Activated naive CD4-positive, alpha-beta T cell treated with anti-CD3 and anti-CD28 coated beads, Interleukin-2, amount 10 ng/mL, durations not matched to agents 7 days and 5 days (primary cell): ENCODE measurements at regions not wholly inside any gene's neighbourhood (a gene's known extent, or its start where the extent isn't known, plus 50 kb on each side); places are given as distances from the start of the nearest gene placed in this dataset.

Source experiments
- CTCF ChIA-PET: fragments of 350-600 bp; sonication (Branson Sonifier 250); formaldehyde crosslinking; loops from one replicate; lab custom pipeline; 2021; ENCODE audit warnings: antibody characterized with exemption; lab: Charles Lee
- DNase-seq: peaks from one replicate; pipeline ENCODE4 v3.0.0-alpha.2; 2020
- H3K27ac Mint-ChIP-seq: one replicate; pipeline ENCODE4 v1.8.0; 2021; ENCODE audit warnings: mild to moderate bottlenecking, moderate library complexity, mixed read lengths
- H3K27me3 Mint-ChIP-seq: one replicate; pipeline ENCODE4 v1.8.0; 2021; ENCODE audit warnings: mild to moderate bottlenecking, mixed read lengths
- H3K36me3 Mint-ChIP-seq: one replicate; pipeline ENCODE4 v1.8.0; 2021; ENCODE audit warnings: mixed read lengths
- H3K4me1 Mint-ChIP-seq: one replicate; pipeline ENCODE4 v1.8.0; 2021; ENCODE audit warnings: mixed read lengths
- H3K4me3 Mint-ChIP-seq: one replicate; pipeline ENCODE4 v1.8.0; 2021; ENCODE audit warnings: mild to moderate bottlenecking, moderate library complexity, mixed read lengths
- H3K9me3 Mint-ChIP-seq: one replicate; pipeline ENCODE4 v1.8.0; 2021; ENCODE audit warnings: mixed read lengths

DNA sequence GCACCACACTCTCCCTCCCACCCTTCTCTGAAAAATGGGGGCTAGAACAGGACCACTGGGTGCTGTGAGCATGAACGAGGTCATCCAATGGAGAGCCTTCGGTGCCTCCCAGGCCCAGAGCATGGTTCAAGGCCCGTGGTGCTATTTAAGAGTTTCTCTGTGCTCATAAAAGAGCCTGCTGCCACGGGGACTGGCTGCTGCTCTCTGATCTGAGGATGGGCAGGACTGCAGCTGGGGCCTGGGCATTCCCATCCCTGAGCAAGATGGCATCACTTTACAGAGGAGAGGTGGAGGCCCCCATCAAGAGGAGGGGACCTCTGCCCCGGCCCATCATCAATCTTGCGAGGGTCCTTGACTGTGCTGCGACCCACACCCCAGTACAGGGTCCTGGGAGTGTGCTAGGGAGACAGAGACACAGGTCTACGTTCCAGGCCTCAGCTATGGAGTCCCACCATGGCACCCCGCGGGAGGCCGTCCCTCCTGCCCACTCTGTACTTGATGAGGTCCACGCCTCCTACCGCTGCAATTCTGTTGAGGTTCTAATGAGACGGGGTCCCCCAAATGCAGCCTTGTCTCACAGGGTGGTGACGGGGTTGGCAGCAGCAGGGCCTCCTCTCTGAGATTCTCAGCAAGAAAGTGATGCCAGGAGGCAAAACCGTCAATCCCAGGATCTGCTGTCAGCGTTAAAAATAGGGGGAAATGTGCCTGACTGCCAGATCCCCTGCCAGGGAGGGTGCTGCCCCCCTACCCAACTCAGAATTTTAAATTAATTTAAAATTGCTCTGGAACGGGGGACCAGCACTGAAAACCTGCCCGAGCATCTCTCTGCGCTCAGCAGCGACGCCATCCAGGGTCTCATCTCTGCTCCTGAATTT, 405.4 kb downstream of the SHANK2 start:
- H3K4me1 Mint-ChIP-seq: no peaks in the 10 kb centered on the region
- CTCF ChIA-PET: no interaction called here
- DNase-seq: no peak
- no peaks in the 10 kb centered on the region for H3K36me3 Mint-ChIP-seq
- no peaks in the 10 kb centered on the region for H3K27me3 Mint-ChIP-seq
- H3K27ac Mint-ChIP-seq: no peak overlapping the region
- H3K9me3 Mint-ChIP-seq: no peaks in the 10 kb centered on the region
- no peak overlapping the region for H3K4me3 Mint-ChIP-seq

GRCh38 chr11:70848243-70848750, 404.1 kb downstream of the SHANK2 start:
- no peaks in the 10 kb centered on the region for H3K36me3 Mint-ChIP-seq
- no peak for DNase-seq
- H3K4me3 Mint-ChIP-seq: no peak overlapping the region
- H3K4me1 Mint-ChIP-seq: no peaks in the 10 kb centered on the region
- no peaks in the 10 kb centered on the region for H3K27me3 Mint-ChIP-seq
- H3K27ac Mint-ChIP-seq: no peak overlapping the region
- no peaks in the 10 kb centered on the region for H3K9me3 Mint-ChIP-seq
- CTCF ChIA-PET: no interaction called here

- Mint-ChIP-seq H3K4me1 (no peaks in the 10 kb centered on the region), H3K9me3 (peaks cover 3% of the 10 kb centered on the region), H3K27ac (no peak overlapping the region), H3K36me3 (no peaks in the 10 kb centered on the region), H3K27me3 (no peaks in the 10 kb centered on the region), H3K4me3 (no peak overlapping the region)
- DNase-seq: no peak
- CTCF ChIA-PET: no interaction called here
Observed at GRCh38 chr11:70849031-70849430, 403.3 kb downstream of the SHANK2 start.

DNA sequence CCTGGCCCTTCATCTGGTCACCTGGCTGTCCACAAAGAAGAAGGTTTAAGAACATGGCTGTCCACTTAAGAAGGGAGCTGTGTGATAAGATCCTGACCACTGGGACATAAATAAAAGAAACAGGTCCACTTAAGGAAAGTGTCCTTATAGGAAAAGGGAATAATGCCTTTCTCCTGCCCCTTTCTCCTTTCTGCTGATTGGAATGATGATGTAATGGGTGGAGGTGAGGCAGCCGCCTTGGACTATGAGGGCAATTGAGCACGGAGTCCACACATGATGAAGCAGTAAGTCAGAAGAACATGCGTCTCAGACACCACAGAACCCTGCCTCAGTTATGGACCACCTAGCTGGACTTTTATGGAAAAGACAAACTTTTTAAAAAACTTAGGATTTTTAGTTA, 401.1 kb downstream of the SHANK2 start:
- H3K27me3 Mint-ChIP-seq: no peaks in the 10 kb centered on the region
- H3K36me3 Mint-ChIP-seq: no peaks in the 10 kb centered on the region
- no peak overlapping the region for H3K4me3 Mint-ChIP-seq
- CTCF ChIA-PET: no interaction called here
- DNase-seq: no peak
- no peaks in the 10 kb centered on the region for H3K4me1 Mint-ChIP-seq
- no peak overlapping the region for H3K27ac Mint-ChIP-seq
- H3K9me3 Mint-ChIP-seq: peaks cover 3% of the 10 kb centered on the region

- Mint-ChIP-seq H3K4me1 (no peaks in the 10 kb centered on the region), H3K27ac (no peak overlapping the region), H3K9me3 (peaks cover 3% of the 10 kb centered on the region), H3K36me3 (no peaks in the 10 kb centered on the region), H3K27me3 (no peaks in the 10 kb centered on the region), H3K4me3 (no peak overlapping the region)
- no peak for DNase-seq
- CTCF ChIA-PET: no interaction called here
Observed at GRCh38 chr11:70851907-70852306, 400.5 kb downstream of the SHANK2 start.

GRCh38 chr11:70853068-70853769, 399.2 kb downstream of the SHANK2 start:
- H3K4me3 Mint-ChIP-seq: no peak overlapping the region
- peaks cover 3% of the 10 kb centered on the region for H3K9me3 Mint-ChIP-seq
- CTCF ChIA-PET: no interaction called here

DNA sequence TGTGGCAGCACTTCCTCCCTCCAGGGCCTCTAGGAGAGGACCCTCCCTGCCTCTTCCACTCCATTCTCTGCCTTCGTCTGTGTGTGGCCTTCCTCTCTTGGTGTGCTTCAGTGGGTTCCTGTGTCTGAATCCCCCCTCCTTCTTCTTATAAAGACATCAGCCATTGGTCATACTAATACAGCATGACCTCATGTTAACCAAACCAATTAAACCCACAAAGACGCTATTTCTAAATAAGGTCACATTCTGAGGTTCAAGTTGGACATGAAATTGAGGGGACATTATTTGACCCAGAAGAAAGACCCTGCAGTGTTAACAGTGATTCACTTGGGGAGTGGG, 398.6 kb downstream of the SHANK2 start:
- CTCF ChIA-PET: no interaction called here
- no peaks in the 10 kb centered on the region for H3K4me1 Mint-ChIP-seq
- no peak for DNase-seq
- no peaks in the 10 kb centered on the region for H3K36me3 Mint-ChIP-seq
- no peak overlapping the region for H3K4me3 Mint-ChIP-seq
- no peak overlapping the region for H3K27ac Mint-ChIP-seq
- peaks cover 3% of the 10 kb centered on the region for H3K9me3 Mint-ChIP-seq
- no peaks in the 10 kb centered on the region for H3K27me3 Mint-ChIP-seq

More at GRCh38 chr11:70853068-70853769, 399.2 kb downstream of the SHANK2 start:
- H3K27me3 Mint-ChIP-seq: no peaks in the 10 kb centered on the region
- no peak for DNase-seq
- no peak overlapping the region for H3K27ac Mint-ChIP-seq
- H3K4me1 Mint-ChIP-seq: no peaks in the 10 kb centered on the region
- no peaks in the 10 kb centered on the region for H3K36me3 Mint-ChIP-seq

- CTCF ChIA-PET: no interaction called here
- peaks cover 3% of the 10 kb centered on the region for H3K9me3 Mint-ChIP-seq
- no peak overlapping the region for H3K27ac Mint-ChIP-seq
- DNase-seq: no peak
- H3K4me3 Mint-ChIP-seq: no peak overlapping the region
- no peaks in the 10 kb centered on the region for H3K36me3 Mint-ChIP-seq
- no peaks in the 10 kb centered on the region for H3K4me1 Mint-ChIP-seq
- no peaks in the 10 kb centered on the region for H3K27me3 Mint-ChIP-seq
Observed at GRCh38 chr11:70854201-70854600, 398.2 kb downstream of the SHANK2 start.

GRCh38 chr11:70854901-70855556, 397.3 kb downstream of the SHANK2 start:
- Mint-ChIP-seq H3K4me3 (no peak overlapping the region), H3K27me3 (no peaks in the 10 kb centered on the region), H3K4me1 (no peaks in the 10 kb centered on the region), H3K9me3 (peaks cover 3% of the 10 kb centered on the region), H3K27ac (no peak overlapping the region), H3K36me3 (no peaks in the 10 kb centered on the region)
- DNase-seq: no peak
- CTCF ChIA-PET: no interaction called here

- no peak overlapping the region for H3K4me3 Mint-ChIP-seq
- DNase-seq: no peak
- H3K9me3 Mint-ChIP-seq: peaks cover 3% of the 10 kb centered on the region
- no peaks in the 10 kb centered on the region for H3K27me3 Mint-ChIP-seq
- H3K27ac Mint-ChIP-seq: no peak overlapping the region
- H3K4me1 Mint-ChIP-seq: no peaks in the 10 kb centered on the region
- CTCF ChIA-PET: no interaction called here
- H3K36me3 Mint-ChIP-seq: no peaks in the 10 kb centered on the region
Observed at GRCh38 chr11:70857894-70858293, 394.5 kb downstream of the SHANK2 start.

DNA sequence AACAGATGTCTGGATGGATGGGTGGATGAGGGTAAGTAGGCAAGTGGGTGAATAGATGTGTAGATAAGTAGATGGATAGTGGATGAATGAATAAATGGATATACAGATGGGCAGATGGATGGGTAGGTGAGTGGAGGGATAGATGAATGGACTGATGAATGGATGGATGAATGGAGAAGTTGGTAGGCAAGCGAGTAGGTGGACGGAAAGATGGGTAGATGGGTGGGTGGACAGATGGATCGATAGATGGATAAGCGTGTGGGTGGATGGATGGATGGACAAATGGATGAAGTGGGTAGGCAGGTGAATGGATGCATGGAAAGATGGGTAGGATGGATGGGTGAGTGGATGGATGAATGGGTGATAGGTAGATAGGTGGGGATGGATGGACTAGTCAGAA, 393.2 kb downstream of the SHANK2 start:
- H3K27ac Mint-ChIP-seq: no peak overlapping the region
- no peaks in the 10 kb centered on the region for H3K36me3 Mint-ChIP-seq

DNA sequence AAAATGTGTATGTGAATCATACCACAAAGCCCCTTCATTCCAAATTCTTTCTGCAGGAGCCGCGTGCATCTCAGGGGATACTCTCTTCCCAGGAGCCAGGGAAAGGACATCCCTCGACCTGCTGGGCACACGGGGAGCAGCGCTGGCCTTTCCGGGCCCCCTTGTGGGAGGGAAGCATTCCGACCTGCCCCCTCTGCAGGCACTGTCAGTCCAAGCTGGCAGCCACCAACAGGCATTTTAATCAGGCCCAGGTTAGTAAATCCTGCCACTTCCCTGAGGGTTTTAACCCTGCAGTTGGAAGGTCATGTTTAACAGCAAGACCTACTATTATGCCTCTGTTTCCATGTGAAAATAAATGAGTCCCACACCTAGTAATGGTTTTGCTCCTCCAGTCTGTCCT, 391.5 kb downstream of the SHANK2 start:
- no peak for DNase-seq
- Mint-ChIP-seq H3K9me3 (no peaks in the 10 kb centered on the region), H3K4me3 (no peak overlapping the region), H3K4me1 (no peaks in the 10 kb centered on the region), H3K27ac (no peak overlapping the region), H3K36me3 (no peaks in the 10 kb centered on the region), H3K27me3 (no peaks in the 10 kb centered on the region)
- CTCF ChIA-PET: no interaction called here

More for the DNA sequence above, 393.2 kb downstream of the SHANK2 start:
- DNase-seq: no peak
- CTCF ChIA-PET: no interaction called here
- Mint-ChIP-seq H3K4me1 (no peaks in the 10 kb centered on the region), H3K9me3 (no peaks in the 10 kb centered on the region), H3K27me3 (no peaks in the 10 kb centered on the region), H3K4me3 (no peak overlapping the region)

DNA sequence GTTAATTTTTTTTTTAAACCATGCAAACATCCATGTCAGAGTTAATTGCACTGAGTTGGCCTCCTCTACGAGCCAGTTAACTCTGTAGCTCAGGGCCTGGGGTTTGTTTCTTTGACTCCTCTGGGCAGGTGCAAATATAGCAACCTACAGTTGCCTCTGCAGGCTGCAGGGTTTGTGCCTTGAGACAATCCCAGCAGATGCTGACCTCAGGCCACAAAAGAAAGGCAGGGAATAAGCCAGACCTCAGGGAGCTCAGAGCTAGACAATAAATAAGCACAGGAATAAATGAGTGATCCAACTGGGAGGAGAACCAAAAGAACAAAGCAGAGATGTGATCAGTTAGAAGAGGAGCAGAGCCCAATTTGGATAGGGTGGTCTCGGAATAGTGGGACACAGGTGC, 390.8 kb downstream of the SHANK2 start:
- no peaks in the 10 kb centered on the region for H3K36me3 Mint-ChIP-seq
- no peak for DNase-seq
- no peaks in the 10 kb centered on the region for H3K4me1 Mint-ChIP-seq
- H3K4me3 Mint-ChIP-seq: no peak overlapping the region
- H3K9me3 Mint-ChIP-seq: no peaks in the 10 kb centered on the region
- CTCF ChIA-PET: no interaction called here
- no peaks in the 10 kb centered on the region for H3K27me3 Mint-ChIP-seq
- H3K27ac Mint-ChIP-seq: no peak overlapping the region

DNA sequence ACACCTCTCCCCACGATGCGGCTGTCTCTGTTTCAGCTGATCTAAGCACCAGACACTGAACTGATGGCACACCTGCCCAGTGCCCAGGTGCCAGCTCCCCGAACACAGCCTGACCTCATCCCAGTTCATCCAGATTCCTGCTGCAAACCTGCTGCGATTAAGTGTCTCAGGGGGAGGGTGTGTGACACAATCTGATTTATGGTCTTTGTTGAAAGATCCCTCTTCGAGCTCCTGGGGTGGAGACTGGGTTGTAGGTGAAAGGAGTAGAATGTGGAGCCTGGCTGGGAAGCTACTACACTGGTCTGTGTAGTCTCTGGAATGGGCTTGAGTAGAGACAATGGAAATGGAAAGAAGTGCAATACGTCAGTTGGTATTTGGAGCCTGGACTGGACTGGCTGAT, 390.3 kb downstream of the SHANK2 start:
- Mint-ChIP-seq H3K4me1 (no peaks in the 10 kb centered on the region), H3K36me3 (no peaks in the 10 kb centered on the region), H3K27ac (no peak overlapping the region), H3K4me3 (no peak overlapping the region), H3K27me3 (no peaks in the 10 kb centered on the region), H3K9me3 (no peaks in the 10 kb centered on the region)
- CTCF ChIA-PET: no interaction called here
- DNase-seq: no peak
